ENCODE measurements at regions not wholly inside any gene's neighbourhood (a gene's known extent, or its start where the extent isn't known, plus 50 kb on each side); places are given as distances from the start of the nearest gene placed in this dataset.
"Not testable (repeated sequence)": the region's sequence is repeated elsewhere in the genome, so short reads cannot be mapped to it uniquely, and the experiment has no call there.

GRCh38 chr4:62449538-62449937 lies 1249.4 kb downstream of the ADGRL3 start:
- Histone ChIP-seq H3K36me3 (replicated peaks; ENCODE audit: insufficient read depth, low read depth) (no peaks in the 10 kb centered on the region), H3K9me2 (replicated peaks; ENCODE audit: insufficient read depth) (no peaks in the 10 kb centered on the region), H2AFZ (no peak overlapping the region), H3K4me2 (no peak overlapping the region), H3K79me2 (no peaks in the 10 kb centered on the region), H3K4me3 (no peak overlapping the region), H3K4me1 (ENCODE audit: insufficient read depth) (no peaks in the 10 kb centered on the region), H3K27me3 (no peaks in the 10 kb centered on the region), H3K27ac (no peak overlapping the region), H3K9me3 (ENCODE audit: low read depth) (no peaks in the 10 kb centered on the region), H4K20me1 (ENCODE audit: insufficient read depth, poor library complexity, severe bottlenecking) (no peaks in the 10 kb centered on the region)
- DNase-seq (ENCODE audit: low spot score), result no peak
- no peak for TF ChIP-seq EZH2phosphoT487 (IDR thresholded peaks at IDR 0.05; ENCODE audit: low read depth, severe bottlenecking, unreplicated experiment)
- no peak for TF ChIP-seq EZH2 (IDR thresholded peaks at IDR 0.05; ENCODE audit: borderline replicate concordance)
- no peak for TF ChIP-seq CTCF (IDR thresholded peaks at IDR 0.05; ENCODE audit: poor library complexity)
- WGBS (ENCODE audit: low lambda C conversion rate, missing lambda C conversion rate), result 74% methylated on average over 2 of the region's 2 CpGs

GRCh38 chr4:62448911-62449310 lies 1248.8 kb downstream of the ADGRL3 start:
- no peaks in the 10 kb centered on the region for H3K27me3 ChIP-seq
- no peaks in the 10 kb centered on the region for H4K20me1 ChIP-seq (ENCODE audit: insufficient read depth, poor library complexity, severe bottlenecking)
- no peak overlapping the region for H3K27ac ChIP-seq
- no peak overlapping the region for H3K4me2 ChIP-seq
- H3K36me3 ChIP-seq (replicated peaks; ENCODE audit: insufficient read depth, low read depth), result no peaks in the 10 kb centered on the region
- H3K9me3 ChIP-seq (ENCODE audit: low read depth), result no peaks in the 10 kb centered on the region
- TF ChIP-seq EZH2 (IDR thresholded peaks at IDR 0.05; ENCODE audit: borderline replicate concordance) (no peak), CTCF (IDR thresholded peaks at IDR 0.05; ENCODE audit: poor library complexity) (no peak), EZH2phosphoT487 (IDR thresholded peaks at IDR 0.05; ENCODE audit: low read depth, severe bottlenecking, unreplicated experiment) (no peak)
- H3K4me1 ChIP-seq (ENCODE audit: insufficient read depth), result no peaks in the 10 kb centered on the region
- H2AFZ ChIP-seq, result no peak overlapping the region
- H3K9me2 ChIP-seq (replicated peaks; ENCODE audit: insufficient read depth), result no peaks in the 10 kb centered on the region
- no peak overlapping the region for H3K4me3 ChIP-seq
- WGBS (ENCODE audit: low lambda C conversion rate, missing lambda C conversion rate), result 70% methylated on average over 2 of the region's 2 CpGs
- H3K79me2 ChIP-seq, result no peaks in the 10 kb centered on the region
- DNase-seq (ENCODE audit: low spot score), result no peak

GRCh38 chr4:62439051-62439450 lies 1238.9 kb downstream of the ADGRL3 start:
- no peak for DNase-seq (ENCODE audit: low spot score)
- no peaks in the 10 kb centered on the region for H3K9me2 ChIP-seq (replicated peaks; ENCODE audit: insufficient read depth)
- no peaks in the 10 kb centered on the region for H3K9me3 ChIP-seq (ENCODE audit: low read depth)
- no peaks in the 10 kb centered on the region for H3K4me1 ChIP-seq (ENCODE audit: insufficient read depth)
- H3K4me2 ChIP-seq, result no peak overlapping the region
- no peaks in the 10 kb centered on the region for H3K36me3 ChIP-seq (replicated peaks; ENCODE audit: insufficient read depth, low read depth)
- H3K27ac ChIP-seq, result no peak overlapping the region
- H4K20me1 ChIP-seq (ENCODE audit: insufficient read depth, poor library complexity, severe bottlenecking), result no peaks in the 10 kb centered on the region
- no peaks in the 10 kb centered on the region for H3K79me2 ChIP-seq
- 62% methylated on average over 3 of the region's 3 CpGs for WGBS (ENCODE audit: low lambda C conversion rate, missing lambda C conversion rate)
- no peak overlapping the region for H2AFZ ChIP-seq
- H3K27me3 ChIP-seq, result no peaks in the 10 kb centered on the region
- TF ChIP-seq CTCF (IDR thresholded peaks at IDR 0.05; ENCODE audit: poor library complexity), result no peak
- TF ChIP-seq EZH2 (IDR thresholded peaks at IDR 0.05; ENCODE audit: borderline replicate concordance), result no peak
- no peak for TF ChIP-seq EZH2phosphoT487 (IDR thresholded peaks at IDR 0.05; ENCODE audit: low read depth, severe bottlenecking, unreplicated experiment)
- no peak overlapping the region for H3K4me3 ChIP-seq

GRCh38 chr4:62434921-62435320 lies 1234.8 kb downstream of the ADGRL3 start:
- TF ChIP-seq EZH2 (IDR thresholded peaks at IDR 0.05; ENCODE audit: borderline replicate concordance) (no peak), EZH2phosphoT487 (IDR thresholded peaks at IDR 0.05; ENCODE audit: low read depth, severe bottlenecking, unreplicated experiment) (no peak), CTCF (IDR thresholded peaks at IDR 0.05; ENCODE audit: poor library complexity) (no peak)
- H3K4me2 ChIP-seq, result no peak overlapping the region
- H3K27me3 ChIP-seq, result no peaks in the 10 kb centered on the region
- H2AFZ ChIP-seq, result no peak overlapping the region
- no peaks in the 10 kb centered on the region for H4K20me1 ChIP-seq (ENCODE audit: insufficient read depth, poor library complexity, severe bottlenecking)
- H3K9me3 ChIP-seq (ENCODE audit: low read depth), result no peaks in the 10 kb centered on the region
- DNase-seq (ENCODE audit: low spot score), result no peak
- no peak overlapping the region for H3K27ac ChIP-seq
- no peaks in the 10 kb centered on the region for H3K36me3 ChIP-seq (replicated peaks; ENCODE audit: insufficient read depth, low read depth)
- H3K9me2 ChIP-seq (replicated peaks; ENCODE audit: insufficient read depth), result no peaks in the 10 kb centered on the region
- H3K4me3 ChIP-seq, result no peak overlapping the region
- no peaks in the 10 kb centered on the region for H3K4me1 ChIP-seq (ENCODE audit: insufficient read depth)
- no peaks in the 10 kb centered on the region for H3K79me2 ChIP-seq

- DNase-seq (ENCODE audit: low spot score); H3K79me2 ChIP-seq; H4K20me1 ChIP-seq (ENCODE audit: insufficient read depth, poor library complexity, severe bottlenecking); H3K9me2 ChIP-seq (replicated peaks; ENCODE audit: insufficient read depth); H3K27ac ChIP-seq; H3K36me3 ChIP-seq (replicated peaks; ENCODE audit: insufficient read depth, low read depth); H3K4me1 ChIP-seq (ENCODE audit: insufficient read depth); H3K4me3 ChIP-seq; H3K4me2 ChIP-seq; H3K9me3 ChIP-seq (ENCODE audit: low read depth); H3K27me3 ChIP-seq; H2AFZ ChIP-seq: not testable (repeated sequence)
- 91% methylated on average over 8 of the region's 8 CpGs for WGBS (ENCODE audit: low lambda C conversion rate, missing lambda C conversion rate)
Observed at GRCh38 chr4:62431513-62432231, 1231.5 kb downstream of the ADGRL3 start.
